ENCODE measurements at regions not wholly inside any gene's neighbourhood (a gene's known extent, or its start where the extent isn't known, plus 50 kb on each side); places are given as distances from the start of the nearest gene placed in this dataset.

- no peak for TF ChIP-seq MBD1 (CRISPR knock-in tag; IDR thresholded peaks at IDR 0.05)
- TF ChIP-seq SUPT5H (IDR thresholded peaks at IDR 0.05): no peak
- TF ChIP-seq FOSL1 (tag; conservative IDR thresholded peaks at IDR 0.05): no peak
- no peak for TF ChIP-seq ZNF232 (CRISPR knock-in tag; IDR thresholded peaks at IDR 0.05)
- TF ChIP-seq ZBTB26 (CRISPR knock-in tag; IDR thresholded peaks at IDR 0.05): no peak
- no peak for TF ChIP-seq ILK (tag; IDR thresholded peaks at IDR 0.05; ENCODE audit: borderline replicate concordance, low read depth)
- no peak for TF ChIP-seq NCOA4 (IDR thresholded peaks at IDR 0.05; ENCODE audit: partially characterized antibody)
- no peak for TF ChIP-seq HDAC1 (IDR thresholded peaks at IDR 0.05)
Observed at GRCh38 chr20:21801193-21801592, 95.7 kb downstream of the PAX1 start (continued).

- intact Hi-C loops (cut with micrococcal nuclease): no loop called here
- Histone ChIP-seq H3K27me3 (ENCODE audit: control insufficient read depth in 2 of 2, insufficient read depth in 2 of 2, low read length in 2 of 2) (no peaks in the 10 kb centered on the region), H3K4me1 (replicated peaks in 1 of 2; ENCODE audit: control insufficient read depth in 2 of 2, insufficient read depth in 2 of 2, low read length in 2 of 2) (no peaks in the 10 kb centered on the region), H3K79me2 (ENCODE audit: control insufficient read depth, insufficient read depth, low read length) (no peaks in the 10 kb centered on the region), H4K20me1 (replicated peaks; ENCODE audit: control insufficient read depth, insufficient read depth, low read length) (no peaks in the 10 kb centered on the region), H3K9me1 (ENCODE audit: control insufficient read depth, insufficient read depth, low read length) (no peaks in the 10 kb centered on the region), H3K4me2 (ENCODE audit: insufficient read depth, low read length) (no peak overlapping the region), H3K9ac (ENCODE audit: insufficient read depth in 1 of 2, low read depth in 2 of 2, low read length in 2 of 2) (no peak overlapping the region), H3K9me3 (replicated peaks; ENCODE audit: control insufficient read depth, insufficient read depth, low read depth, low read length) (no peaks in the 10 kb centered on the region), H3K27ac (ENCODE audit: extremely low read depth, low read depth, low read length) (no peak overlapping the region), H3K36me3 (ENCODE audit: control insufficient read depth, insufficient read depth, low read length) (no peaks in the 10 kb centered on the region), H2AFZ (ENCODE audit: low read depth, low read length) (no peak overlapping the region), H3K4me3 (no peak overlapping the region)
- no TSS peak for BruUV-seq (replicated peaks)
- DNase-seq (ENCODE audit: extremely low read depth in 1 of 4, low spot score in 3 of 4) (no peak), ATAC-seq (no peak), FAIRE-seq (no peak)
- WGBS (ENCODE audit: insufficient coverage, low coverage, missing lambda C conversion rate): 0% methylated on average over 3 of the region's 5 CpGs
- in situ Hi-C loops (cut with MboI): no loop called here
- POLR2A ChIA-PET: no interaction called here
- CTCF ChIA-PET (ENCODE audit: low intra/inter-chr PET ratio): no interaction called here
- no peak for TF ChIP-seq CTCF (IDR thresholded peaks at IDR 0.05 in 2 of 3, conservative IDR thresholded peaks at IDR 0.05 in 1 of 3; ENCODE audit: insufficient read depth in 2 of 3, low read depth in 1 of 3, low read length in 3 of 3)
- no peak for TF ChIP-seq MYC (IDR thresholded peaks at IDR 0.05; ENCODE audit: low read depth, low read length)
- no peak for TF ChIP-seq MYC (CRISPR knock-in tag; IDR thresholded peaks at IDR 0.05; ENCODE audit: borderline replicate concordance, low read depth)
- no peak for TF ChIP-seq MCM2 (IDR thresholded peaks at IDR 0.05; ENCODE audit: low read depth)
- TF ChIP-seq ZNF232 (CRISPR knock-in tag; IDR thresholded peaks at IDR 0.05): no peak
- no peak for TF ChIP-seq SNRNP70 (optimal IDR thresholded peaks at IDR 0.05; ENCODE audit: low read depth, low read length)
- TF ChIP-seq ZNF277 (CRISPR knock-in tag; IDR thresholded peaks at IDR 0.05; ENCODE audit: borderline replicate concordance): no peak
Observed at GRCh38 chr20:21798384-21798783, 92.9 kb downstream of the PAX1 start.

All from K562 (cell line).